BJ (cell line): ENCODE measurements at regions not wholly inside any gene's neighbourhood (a gene's known extent, or its start where the extent isn't known, plus 50 kb on each side); places are given as distances from the start of the nearest gene placed in this dataset.
"Not testable (repeated sequence)": the region's sequence is repeated elsewhere in the genome, so short reads cannot be mapped to it uniquely, and the experiment has no call there.

Source experiments
- CTCF ChIA-PET: fragments of 350-600 bp; formaldehyde crosslinking; extraction: SDS; loops from one replicate; lab custom pipeline; 2021; ENCODE audit warnings: antibody characterized with exemption, inconsistent platforms; lab: Yijun Ruan, JAX
- POLR2A ChIA-PET: fragments of 300-600 bp; sonication (Branson Sonifier 250); formaldehyde crosslinking; extraction: SDS; loops from one replicate; lab custom pipeline; 2021; ENCODE audit warnings: antibody characterized with exemption; lab: Charles Lee
- DNase-seq: peaks from one replicate; pipeline ENCODE4 v3.0.0-alpha.2; 2011; ENCODE audit warnings: low read depth
- H3K27me3 ChIP-seq: 2 replicates; pipeline ENCODE4 v1.6.0; 2011; ENCODE audit warnings: low read length; ENCODE audit not compliant: control insufficient read depth, insufficient read depth
- H3K36me3 ChIP-seq: 2 replicates; pipeline ENCODE4 v1.5.1; 2011; ENCODE audit warnings: low read length; ENCODE audit not compliant: control insufficient read depth, insufficient read depth
- H3K4me3 ChIP-seq: 2 replicates; pipeline ENCODE4 v1.5.1; 2011; ENCODE audit warnings: low read depth, mild to moderate bottlenecking, control low read depth, low read length
- TF ChIP-seq, protein P1 (sequence below): IDR thresholded peaks from 2 replicates; pipeline ENCODE4 v1.5.1; 2011; ENCODE audit warnings: low read depth, mild to moderate bottlenecking, control low read depth, inconsistent platforms, low read length, moderate library complexity; ENCODE audit not compliant: insufficient read depth

DNA sequence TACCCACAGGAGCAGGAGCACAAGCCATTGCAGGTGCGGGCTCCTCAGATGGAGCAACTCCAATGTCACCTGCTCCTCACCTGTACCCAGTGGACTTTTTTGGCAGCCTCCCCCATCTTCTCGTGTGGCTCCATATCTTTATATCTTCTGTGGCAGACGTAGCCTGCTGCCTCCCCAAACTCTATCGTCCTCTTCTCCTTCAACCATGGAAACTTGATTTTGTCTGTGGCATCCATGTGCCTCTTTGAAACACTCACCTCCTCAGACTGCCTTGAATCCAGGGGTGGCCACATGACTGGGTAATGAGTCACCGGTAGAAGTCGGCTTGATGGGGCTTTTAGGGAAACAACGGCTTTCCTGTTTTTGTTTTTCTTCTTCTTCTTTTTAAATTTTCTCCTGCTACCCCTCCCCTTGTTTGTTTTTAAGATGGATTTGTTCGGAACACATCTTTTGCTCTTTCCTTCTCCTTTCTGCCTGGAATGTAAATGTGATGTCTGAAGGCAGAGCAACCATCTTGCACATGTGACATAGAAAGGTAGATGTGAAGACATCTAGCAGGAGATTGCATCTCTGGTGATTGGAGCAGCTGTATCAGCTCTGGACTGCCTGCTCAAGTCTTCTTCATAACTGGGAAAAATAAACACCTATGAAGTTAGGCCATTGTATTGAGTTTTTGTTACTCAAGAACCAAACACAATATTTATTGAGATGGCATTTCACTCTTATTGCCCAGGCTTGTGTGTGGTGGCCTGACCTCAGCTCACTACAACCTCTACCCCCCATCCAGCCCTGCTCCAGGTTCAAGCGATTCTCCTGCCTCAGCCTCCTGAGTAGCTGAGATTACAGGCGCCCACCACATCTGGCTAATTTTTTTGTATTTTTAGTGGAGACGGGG, 69.9 kb upstream of the DDR1 start:
- CTCF ChIA-PET: interaction anchor here (1.0 kb wide), 1 partner anchor 68 kb away, joined by 3 read pairs; no protein-coding TSS in a partner anchor
- POLR2A ChIA-PET: no interaction called here
- Histone ChIP-seq H3K4me3 (no peak overlapping the region), H3K36me3 (no peaks in the 10 kb centered on the region), H3K27me3 (no peaks in the 10 kb centered on the region)
- DNase-seq: no peak
- TF ChIP-seq, protein P1, sequence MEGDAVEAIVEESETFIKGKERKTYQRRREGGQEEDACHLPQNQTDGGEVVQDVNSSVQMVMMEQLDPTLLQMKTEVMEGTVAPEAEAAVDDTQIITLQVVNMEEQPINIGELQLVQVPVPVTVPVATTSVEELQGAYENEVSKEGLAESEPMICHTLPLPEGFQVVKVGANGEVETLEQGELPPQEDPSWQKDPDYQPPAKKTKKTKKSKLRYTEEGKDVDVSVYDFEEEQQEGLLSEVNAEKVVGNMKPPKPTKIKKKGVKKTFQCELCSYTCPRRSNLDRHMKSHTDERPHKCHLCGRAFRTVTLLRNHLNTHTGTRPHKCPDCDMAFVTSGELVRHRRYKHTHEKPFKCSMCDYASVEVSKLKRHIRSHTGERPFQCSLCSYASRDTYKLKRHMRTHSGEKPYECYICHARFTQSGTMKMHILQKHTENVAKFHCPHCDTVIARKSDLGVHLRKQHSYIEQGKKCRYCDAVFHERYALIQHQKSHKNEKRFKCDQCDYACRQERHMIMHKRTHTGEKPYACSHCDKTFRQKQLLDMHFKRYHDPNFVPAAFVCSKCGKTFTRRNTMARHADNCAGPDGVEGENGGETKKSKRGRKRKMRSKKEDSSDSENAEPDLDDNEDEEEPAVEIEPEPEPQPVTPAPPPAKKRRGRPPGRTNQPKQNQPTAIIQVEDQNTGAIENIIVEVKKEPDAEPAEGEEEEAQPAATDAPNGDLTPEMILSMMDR: no peak

DNA sequence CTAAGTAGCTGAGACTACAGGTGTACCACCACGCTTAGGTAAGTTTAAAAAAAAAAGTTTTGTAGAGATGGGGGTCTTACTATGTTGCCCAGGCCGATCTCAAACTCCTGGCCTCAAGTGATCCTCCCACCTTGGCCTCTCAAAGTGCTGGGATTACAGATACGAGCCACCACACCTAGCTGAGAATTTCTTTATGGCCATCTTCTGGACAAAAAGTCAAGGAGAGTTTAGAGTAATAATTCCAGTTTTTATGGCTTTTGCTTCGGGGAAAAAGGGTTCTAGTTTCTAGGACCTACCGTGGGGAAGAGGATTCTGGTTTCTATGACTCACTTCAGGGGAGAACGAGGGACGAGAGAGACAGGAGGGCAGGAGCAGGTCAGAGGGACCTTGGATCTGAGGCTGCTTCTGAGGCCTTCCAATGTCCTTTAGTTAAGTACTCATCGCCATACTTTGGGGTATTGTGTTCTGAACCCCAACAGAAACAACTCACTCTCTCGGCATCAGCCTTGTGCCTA, 69.3 kb upstream of the IER3 start:
- TF ChIP-seq, protein P1: no peak
- Histone ChIP-seq H3K36me3 (no peaks in the 10 kb centered on the region), H3K4me3 (no peak overlapping the region), H3K27me3 (no peaks in the 10 kb centered on the region)
- ChIA-PET CTCF (interaction anchor here (1.1 to 1.5 kb wide), 2 partner anchors 16 to 26 kb away, joined by 3 read pairs; no protein-coding TSS in a partner anchor), POLR2A (interaction anchor here (0.9 kb wide), 1 partner anchor 199 kb away, joined by 30 read pairs; no protein-coding TSS in a partner anchor)
- DNase-seq: no peak

DNA sequence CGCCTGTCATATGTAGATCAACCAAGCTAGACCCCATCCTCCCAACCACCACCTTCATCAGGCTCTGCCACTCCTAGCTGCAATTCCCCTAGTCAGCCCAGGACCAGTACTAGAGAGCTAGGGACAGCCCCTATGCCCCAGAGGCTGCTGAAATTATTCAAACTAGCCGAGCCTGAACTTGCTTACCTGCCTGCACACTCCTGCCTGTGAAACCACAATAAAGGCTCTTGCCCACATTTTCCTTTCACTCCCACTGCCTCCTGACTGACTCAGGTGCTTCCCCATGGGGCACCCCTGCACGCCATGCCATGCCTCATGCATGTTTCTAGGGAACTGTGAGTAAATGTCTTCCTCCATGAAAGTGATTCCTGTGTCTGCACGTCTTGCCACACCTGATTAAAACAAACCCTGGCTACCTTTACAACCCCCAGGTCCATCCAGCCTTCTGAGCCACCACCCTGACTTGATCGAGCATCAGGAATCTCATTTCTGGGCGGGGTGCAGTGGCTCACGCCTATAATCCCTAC, 66.5 kb upstream of the IER3 start:
- TF ChIP-seq, protein P1: no peak
- Histone ChIP-seq H3K36me3 (no peaks in the 10 kb centered on the region), H3K4me3 (no peak overlapping the region), H3K27me3 (no peaks in the 10 kb centered on the region)
- ChIA-PET POLR2A (interaction anchor here (0.6 kb wide), 2 partner anchors 10 to 12 kb away, joined by 3 to 9 read pairs; no protein-coding TSS in a partner anchor), CTCF (interaction anchor here (1.5 kb wide), 1 partner anchor 66 kb away, joined by 4 read pairs; no protein-coding TSS in a partner anchor)
- DNase-seq: no peak

DNA sequence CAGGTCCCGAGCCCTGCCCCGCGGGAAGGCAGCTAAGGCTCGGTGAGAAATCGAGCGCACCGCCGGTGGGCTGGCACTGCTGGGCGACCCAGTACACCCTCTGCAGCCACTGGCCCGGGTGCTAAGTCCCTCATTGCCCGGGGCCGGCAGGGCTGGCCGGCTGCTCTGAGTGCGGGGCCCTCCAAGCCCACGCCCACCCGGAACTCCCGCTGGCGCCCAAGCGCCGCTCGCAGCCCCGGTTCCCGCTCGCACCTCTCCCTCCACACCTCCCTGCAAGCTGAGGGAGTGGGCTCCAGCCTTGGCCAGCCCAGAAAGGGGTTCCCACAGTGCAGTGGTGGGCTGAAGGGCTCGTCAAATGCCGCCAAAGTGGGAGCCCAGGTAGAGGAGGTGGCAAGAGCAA, 63.2 kb upstream of the IER3 start:
- H3K4me3 ChIP-seq, DNase-seq, H3K36me3 ChIP-seq, POLR2A ChIA-PET, H3K27me3 ChIP-seq, CTCF ChIA-PET: not testable (repeated sequence)

DNA sequence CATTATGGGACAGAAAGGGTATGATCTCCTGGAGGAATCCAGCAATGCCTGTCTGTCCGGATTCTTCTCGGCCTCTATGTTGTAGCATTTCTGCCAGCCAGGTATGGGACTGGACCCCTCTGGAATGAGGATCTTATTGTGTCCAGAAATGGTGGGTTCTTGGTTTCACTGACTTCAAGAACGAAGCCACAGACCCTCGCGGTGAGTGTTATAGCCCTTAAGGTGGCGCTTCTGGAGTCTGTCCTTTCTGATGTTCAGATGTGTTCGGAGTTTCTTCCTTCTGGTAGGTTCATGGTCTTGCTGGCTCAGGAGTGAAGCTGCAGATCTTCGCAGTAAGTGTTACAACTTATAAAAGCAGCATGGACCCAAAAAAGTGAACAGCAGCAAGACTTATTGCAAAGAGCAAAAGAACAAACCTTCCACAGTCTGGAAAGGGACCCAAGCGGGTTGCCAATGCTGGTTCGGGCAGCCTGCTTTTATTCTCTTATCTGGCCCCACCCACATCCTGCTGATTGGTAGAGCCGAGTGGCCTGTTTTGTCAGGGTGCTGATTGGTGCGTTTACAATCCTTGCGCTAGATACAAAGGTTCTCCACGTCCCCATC, 62.3 kb upstream of the IER3 start:
- TF ChIP-seq, protein P1: no peak
- CTCF ChIA-PET: no interaction called here

More for the DNA sequence above, 62.3 kb upstream of the IER3 start:
- no peak for DNase-seq
- no peaks in the 10 kb centered on the region for H3K27me3 ChIP-seq
- POLR2A ChIA-PET: no interaction called here
- H3K36me3 ChIP-seq: no peaks in the 10 kb centered on the region
- H3K4me3 ChIP-seq: no peak overlapping the region
